B cell (primary cell): ENCODE measurements at regions not wholly inside any gene's neighbourhood (a gene's known extent, or its start where the extent isn't known, plus 50 kb on each side); places are given as distances from the start of the nearest gene placed in this dataset.

Experiments used
- EZH2 ChIP-seq: IDR thresholded peaks from 2 replicates; pipeline ENCODE4 v1.6.1; 2012; ENCODE audit warnings: borderline replicate concordance, low read depth, mild to moderate bottlenecking, moderate library complexity, low read length; ENCODE audit not compliant: insufficient read depth, poor library complexity, severe bottlenecking
- TF ChIP-seq, protein P1 (sequence below): fragments of 200-600 bp; IDR thresholded peaks from one replicate; pipeline ENCODE4 v1.8.0; 2022; ENCODE audit warnings: antibody characterized with exemption, mild to moderate bottlenecking

DNA sequence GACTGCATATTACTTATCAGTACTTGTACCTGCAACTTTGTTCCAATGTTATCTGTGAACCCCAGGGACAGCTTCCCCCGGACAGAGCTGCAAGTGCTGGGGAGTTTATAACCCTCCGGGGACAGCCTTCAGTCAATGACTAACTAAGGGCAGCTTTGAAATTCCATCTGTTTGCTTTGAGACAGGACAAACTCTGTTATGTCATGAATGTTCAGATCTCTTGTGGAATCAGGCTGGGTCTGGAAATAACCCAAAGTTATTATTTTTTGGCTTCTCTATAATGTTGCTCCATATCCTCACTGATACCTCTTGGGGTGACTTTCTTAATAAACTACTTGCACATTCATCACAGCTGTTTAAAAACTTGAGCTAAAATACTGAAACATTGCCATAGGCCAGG lies 617.5 kb upstream of the TLE4 start:
- TF ChIP-seq, protein P1, sequence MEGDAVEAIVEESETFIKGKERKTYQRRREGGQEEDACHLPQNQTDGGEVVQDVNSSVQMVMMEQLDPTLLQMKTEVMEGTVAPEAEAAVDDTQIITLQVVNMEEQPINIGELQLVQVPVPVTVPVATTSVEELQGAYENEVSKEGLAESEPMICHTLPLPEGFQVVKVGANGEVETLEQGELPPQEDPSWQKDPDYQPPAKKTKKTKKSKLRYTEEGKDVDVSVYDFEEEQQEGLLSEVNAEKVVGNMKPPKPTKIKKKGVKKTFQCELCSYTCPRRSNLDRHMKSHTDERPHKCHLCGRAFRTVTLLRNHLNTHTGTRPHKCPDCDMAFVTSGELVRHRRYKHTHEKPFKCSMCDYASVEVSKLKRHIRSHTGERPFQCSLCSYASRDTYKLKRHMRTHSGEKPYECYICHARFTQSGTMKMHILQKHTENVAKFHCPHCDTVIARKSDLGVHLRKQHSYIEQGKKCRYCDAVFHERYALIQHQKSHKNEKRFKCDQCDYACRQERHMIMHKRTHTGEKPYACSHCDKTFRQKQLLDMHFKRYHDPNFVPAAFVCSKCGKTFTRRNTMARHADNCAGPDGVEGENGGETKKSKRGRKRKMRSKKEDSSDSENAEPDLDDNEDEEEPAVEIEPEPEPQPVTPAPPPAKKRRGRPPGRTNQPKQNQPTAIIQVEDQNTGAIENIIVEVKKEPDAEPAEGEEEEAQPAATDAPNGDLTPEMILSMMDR, result no peak
- no peak for TF ChIP-seq EZH2
